ENCODE measurements at regions not wholly inside any gene's neighbourhood (a gene's known extent, or its start where the extent isn't known, plus 50 kb on each side); places are given as distances from the start of the nearest gene placed in this dataset.
A peak's percentile ranks its signal among the peaks of the same experiment; 100 is the strongest.

DNA sequence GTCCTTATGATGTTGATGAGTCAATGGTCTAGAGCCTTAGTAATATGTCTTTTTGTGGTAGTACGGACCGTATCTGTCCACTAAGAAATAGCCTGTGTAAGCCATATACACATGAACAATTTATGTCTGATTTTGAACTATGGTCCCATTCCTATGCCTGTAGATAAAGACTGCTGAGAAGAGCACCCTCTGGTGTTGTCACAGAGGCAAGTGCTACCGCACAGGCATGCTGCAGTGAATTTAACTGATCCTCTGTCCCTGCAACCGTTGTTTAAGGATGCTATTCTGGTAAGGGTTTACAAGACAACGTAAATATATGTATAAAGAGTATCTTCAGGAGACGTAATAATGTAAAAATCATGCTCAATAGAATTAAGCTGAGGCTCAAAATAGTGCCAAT, 170.7 kb downstream of the UBE3A start:
- TF ChIP-seq, protein P1, sequence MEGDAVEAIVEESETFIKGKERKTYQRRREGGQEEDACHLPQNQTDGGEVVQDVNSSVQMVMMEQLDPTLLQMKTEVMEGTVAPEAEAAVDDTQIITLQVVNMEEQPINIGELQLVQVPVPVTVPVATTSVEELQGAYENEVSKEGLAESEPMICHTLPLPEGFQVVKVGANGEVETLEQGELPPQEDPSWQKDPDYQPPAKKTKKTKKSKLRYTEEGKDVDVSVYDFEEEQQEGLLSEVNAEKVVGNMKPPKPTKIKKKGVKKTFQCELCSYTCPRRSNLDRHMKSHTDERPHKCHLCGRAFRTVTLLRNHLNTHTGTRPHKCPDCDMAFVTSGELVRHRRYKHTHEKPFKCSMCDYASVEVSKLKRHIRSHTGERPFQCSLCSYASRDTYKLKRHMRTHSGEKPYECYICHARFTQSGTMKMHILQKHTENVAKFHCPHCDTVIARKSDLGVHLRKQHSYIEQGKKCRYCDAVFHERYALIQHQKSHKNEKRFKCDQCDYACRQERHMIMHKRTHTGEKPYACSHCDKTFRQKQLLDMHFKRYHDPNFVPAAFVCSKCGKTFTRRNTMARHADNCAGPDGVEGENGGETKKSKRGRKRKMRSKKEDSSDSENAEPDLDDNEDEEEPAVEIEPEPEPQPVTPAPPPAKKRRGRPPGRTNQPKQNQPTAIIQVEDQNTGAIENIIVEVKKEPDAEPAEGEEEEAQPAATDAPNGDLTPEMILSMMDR (IDR thresholded peaks at IDR 0.05): peak in 1 of 4 donors; percentile 38
- TF ChIP-seq POLR2A (IDR thresholded peaks at IDR 0.05): no peak

Measured in right lobe of liver (tissue), 4 donors.